ENCODE measurements at regions not wholly inside any gene's neighbourhood (a gene's known extent, or its start where the extent isn't known, plus 50 kb on each side); places are given as distances from the start of the nearest gene placed in this dataset.

GRCh38 chr4:147408189-147408588 lies 72.7 kb upstream of the EDNRA start:
- no peak for ATAC-seq
- TF ChIP-seq GLIS3 (CRISPR knock-in tag; IDR thresholded peaks at IDR 0.05) = no peak
- TF ChIP-seq RARB (CRISPR knock-in tag; IDR thresholded peaks at IDR 0.05) = no peak
- no peak for TF ChIP-seq CSDC2 (CRISPR knock-in tag; IDR thresholded peaks at IDR 0.05)
- no peak for TF ChIP-seq ZFP30 (CRISPR knock-in tag; IDR thresholded peaks at IDR 0.05)
- TF ChIP-seq OSR1 (CRISPR knock-in tag; IDR thresholded peaks at IDR 0.05) = no peak
- TF ChIP-seq BACH2 (CRISPR knock-in tag; IDR thresholded peaks at IDR 0.05; ENCODE audit: borderline replicate concordance) = no peak
- TF ChIP-seq POU6F1 (CRISPR knock-in tag; IDR thresholded peaks at IDR 0.05; ENCODE audit: borderline replicate concordance, low read depth) = no peak
- no peak for TF ChIP-seq PATZ1 (CRISPR knock-in tag; IDR thresholded peaks at IDR 0.05; ENCODE audit: borderline replicate concordance)
- no peak for TF ChIP-seq ISL1 (CRISPR knock-in tag; IDR thresholded peaks at IDR 0.05)
- no peak for TF ChIP-seq ZNF70 (CRISPR knock-in tag; IDR thresholded peaks at IDR 0.05)
- TF ChIP-seq CSRNP3 (CRISPR knock-in tag; IDR thresholded peaks at IDR 0.05) = no peak
- no peak for TF ChIP-seq ZNF8 (CRISPR knock-in tag; IDR thresholded peaks at IDR 0.05)

GRCh38 chr4:147409350-147409749 lies 71.5 kb upstream of the EDNRA start:
- TF ChIP-seq SNAI2 (CRISPR knock-in tag; IDR thresholded peaks at IDR 0.05) = no peak
- no peak for TF ChIP-seq ZNF8 (CRISPR knock-in tag; IDR thresholded peaks at IDR 0.05)
- no peak for TF ChIP-seq ZNF70 (CRISPR knock-in tag; IDR thresholded peaks at IDR 0.05)
- TF ChIP-seq ZNF565 (CRISPR knock-in tag; conservative IDR thresholded peaks at IDR 0.05; ENCODE audit: low read depth) = no peak
- no peak for TF ChIP-seq ESRRG (CRISPR knock-in tag; IDR thresholded peaks at IDR 0.05)
- no peak for TF ChIP-seq CREB5 (CRISPR knock-in tag; IDR thresholded peaks at IDR 0.05; ENCODE audit: low read depth)
- no peak for TF ChIP-seq OSR1 (CRISPR knock-in tag; IDR thresholded peaks at IDR 0.05)
- TF ChIP-seq PPARA (CRISPR knock-in tag; IDR thresholded peaks at IDR 0.05; ENCODE audit: borderline replicate concordance) = no peak
- TF ChIP-seq POU6F1 (CRISPR knock-in tag; IDR thresholded peaks at IDR 0.05; ENCODE audit: borderline replicate concordance, low read depth) = no peak
- TF ChIP-seq PATZ1 (CRISPR knock-in tag; IDR thresholded peaks at IDR 0.05; ENCODE audit: borderline replicate concordance) = no peak
- no peak for ATAC-seq

- no peak for ATAC-seq
- TF ChIP-seq CSDC2 (CRISPR knock-in tag; IDR thresholded peaks at IDR 0.05) (no peak), OSR1 (CRISPR knock-in tag; IDR thresholded peaks at IDR 0.05) (no peak), ZNF565 (CRISPR knock-in tag; conservative IDR thresholded peaks at IDR 0.05; ENCODE audit: low read depth) (no peak), PPARA (CRISPR knock-in tag; IDR thresholded peaks at IDR 0.05; ENCODE audit: borderline replicate concordance) (no peak), TOX (CRISPR knock-in tag; IDR thresholded peaks at IDR 0.05; ENCODE audit: borderline replicate concordance) (no peak), ZFP3 (CRISPR knock-in tag; IDR thresholded peaks at IDR 0.05) (no peak), ZFP30 (CRISPR knock-in tag; IDR thresholded peaks at IDR 0.05) (no peak), TCF4 (CRISPR knock-in tag; IDR thresholded peaks at IDR 0.05; ENCODE audit: borderline replicate concordance) (no peak), ISL1 (CRISPR knock-in tag; IDR thresholded peaks at IDR 0.05) (no peak), ZNF70 (CRISPR knock-in tag; IDR thresholded peaks at IDR 0.05) (no peak), TSHZ2 (CRISPR knock-in tag; IDR thresholded peaks at IDR 0.05) (no peak), CSRNP3 (CRISPR knock-in tag; IDR thresholded peaks at IDR 0.05) (no peak), CREB5 (CRISPR knock-in tag; IDR thresholded peaks at IDR 0.05; ENCODE audit: low read depth) (no peak), SNAI2 (CRISPR knock-in tag; IDR thresholded peaks at IDR 0.05) (no peak)
Measured at GRCh38 chr4:147418226-147418625, 62.7 kb upstream of the EDNRA start.
